Body of pancreas (tissue), 4 donors: ENCODE measurements at regions not wholly inside any gene's neighbourhood (a gene's known extent, or its start where the extent isn't known, plus 50 kb on each side); places are given as distances from the start of the nearest gene placed in this dataset.

Experiments used
- POLR2A ChIP-seq, 3 donors: fragments of 450-650 bp; IDR thresholded peaks; one replicate each; pipeline ENCODE4 v1.6.1; 2016; ENCODE audit warnings: antibody characterized with exemption in 3 of 3, mild to moderate bottlenecking in 2 of 3
- TF ChIP-seq, protein P1 (sequence below), 7 experiments: fragments of 450-650 bp in 4 of 7; fragments of 200-600 bp in 3 of 7; sonication (generic) in 3 of 7; IDR thresholded peaks; one replicate each; pipeline ENCODE4 v1.5.1; 2016 to 2019; ENCODE audit warnings: antibody characterized with exemption in 7 of 7

DNA sequence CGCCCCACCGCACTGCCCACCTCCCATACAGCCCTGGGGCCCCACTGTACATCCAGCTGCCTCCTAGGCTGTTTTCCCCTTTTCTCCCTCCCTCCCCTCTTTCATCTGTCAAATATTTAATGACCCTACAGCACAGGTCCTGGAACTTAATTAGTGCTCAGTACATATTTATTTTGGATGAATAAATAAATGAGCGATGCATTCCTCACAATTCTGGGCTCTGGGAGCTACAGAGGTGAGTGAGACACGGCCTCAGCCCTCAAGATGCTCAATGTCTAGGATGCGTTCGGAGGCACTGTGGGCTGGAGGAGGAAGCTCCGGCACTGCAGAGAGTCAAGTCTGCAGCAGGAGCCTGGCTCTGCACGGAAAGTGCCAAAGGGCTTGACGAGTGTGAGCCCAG is 175.0 kb downstream of the FAM43A start:
- TF ChIP-seq, protein P1, sequence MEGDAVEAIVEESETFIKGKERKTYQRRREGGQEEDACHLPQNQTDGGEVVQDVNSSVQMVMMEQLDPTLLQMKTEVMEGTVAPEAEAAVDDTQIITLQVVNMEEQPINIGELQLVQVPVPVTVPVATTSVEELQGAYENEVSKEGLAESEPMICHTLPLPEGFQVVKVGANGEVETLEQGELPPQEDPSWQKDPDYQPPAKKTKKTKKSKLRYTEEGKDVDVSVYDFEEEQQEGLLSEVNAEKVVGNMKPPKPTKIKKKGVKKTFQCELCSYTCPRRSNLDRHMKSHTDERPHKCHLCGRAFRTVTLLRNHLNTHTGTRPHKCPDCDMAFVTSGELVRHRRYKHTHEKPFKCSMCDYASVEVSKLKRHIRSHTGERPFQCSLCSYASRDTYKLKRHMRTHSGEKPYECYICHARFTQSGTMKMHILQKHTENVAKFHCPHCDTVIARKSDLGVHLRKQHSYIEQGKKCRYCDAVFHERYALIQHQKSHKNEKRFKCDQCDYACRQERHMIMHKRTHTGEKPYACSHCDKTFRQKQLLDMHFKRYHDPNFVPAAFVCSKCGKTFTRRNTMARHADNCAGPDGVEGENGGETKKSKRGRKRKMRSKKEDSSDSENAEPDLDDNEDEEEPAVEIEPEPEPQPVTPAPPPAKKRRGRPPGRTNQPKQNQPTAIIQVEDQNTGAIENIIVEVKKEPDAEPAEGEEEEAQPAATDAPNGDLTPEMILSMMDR (IDR thresholded peaks at IDR 0.05) = no peak
- TF ChIP-seq POLR2A (IDR thresholded peaks at IDR 0.05) = no peak
